NCI-H748 (cell line): ENCODE measurements at regions not wholly inside any gene's neighbourhood (a gene's known extent, or its start where the extent isn't known, plus 50 kb on each side); places are given as distances from the start of the nearest gene placed in this dataset.

Experiments
- DNase-seq: peaks from one replicate; lab custom pipeline; 2025; ENCODE audit not compliant: unreplicated experiment; lab: John Stamatoyannopoulos, UW

GRCh38 chr16:56140645-56141044 lies 50.6 kb upstream of the GNAO1 start:
- DNase-seq = no peak

GRCh38 chr16:56137269-56137668 lies 54.0 kb upstream of the GNAO1 start:
- DNase-seq = no peak

- DNase-seq = no peak
Measured at GRCh38 chr16:56136256-56136655, 55.0 kb upstream of the GNAO1 start.

- no peak for DNase-seq
Measured at GRCh38 chr16:56134790-56135189, 56.5 kb upstream of the GNAO1 start.

- no peak for DNase-seq
Measured at GRCh38 chr16:56125922-56126321, 65.4 kb upstream of the GNAO1 start.

- no peak for DNase-seq
Measured at GRCh38 chr16:56122251-56122650, 69.0 kb upstream of the GNAO1 start.

GRCh38 chr16:56121156-56121500 lies 70.2 kb upstream of the GNAO1 start:
- DNase-seq = no peak

GRCh38 chr16:56120447-56121155 lies 70.7 kb upstream of the GNAO1 start:
- no peak for DNase-seq

GRCh38 chr16:56119133-56119532 lies 72.2 kb upstream of the GNAO1 start:
- no peak for DNase-seq

- no peak for DNase-seq
Measured at GRCh38 chr16:56116577-56116964, 74.7 kb upstream of the GNAO1 start.

- DNase-seq = peak; percentile 50
Measured at GRCh38 chr16:56115817-56116576, 75.3 kb upstream of the GNAO1 start.

GRCh38 chr16:56113223-56113622 lies 78.1 kb upstream of the GNAO1 start:
- no peak for DNase-seq

- no peak for DNase-seq
Measured at GRCh38 chr16:56111100-56111499, 80.2 kb upstream of the GNAO1 start.

GRCh38 chr16:56109994-56110393 lies 81.3 kb upstream of the GNAO1 start:
- DNase-seq = no peak

GRCh38 chr16:56109205-56109604 lies 82.1 kb upstream of the GNAO1 start:
- no peak for DNase-seq

GRCh38 chr16:56108724-56109123 lies 82.6 kb upstream of the GNAO1 start:
- DNase-seq = peak; percentile 74

- peak; percentile 4 for DNase-seq
Measured at GRCh38 chr16:56108056-56108471, 83.2 kb upstream of the GNAO1 start.

GRCh38 chr16:56106527-56106926 lies 84.8 kb upstream of the GNAO1 start:
- no peak for DNase-seq

- no peak for DNase-seq
Measured at GRCh38 chr16:56102906-56103305, 88.4 kb upstream of the GNAO1 start.

GRCh38 chr16:56102183-56102686 lies 89.1 kb upstream of the GNAO1 start:
- DNase-seq = no peak

- DNase-seq = no peak
Measured at GRCh38 chr16:56101480-56101879, 89.8 kb upstream of the GNAO1 start.

GRCh38 chr16:56097306-56097705 lies 94.0 kb upstream of the GNAO1 start:
- DNase-seq = no peak
